Spleen (tissue), 11 donors: ENCODE measurements at regions not wholly inside any gene's neighbourhood (a gene's known extent, or its start where the extent isn't known, plus 50 kb on each side); places are given as distances from the start of the nearest gene placed in this dataset.

Source experiments
- DNase-seq: peaks from one replicate; pipeline ENCODE4 v3.0.0-alpha.2; 2020
- H3K27ac ChIP-seq, 8 donors: fragments of 200-600 bp; sonication (generic) in 7 of 8; 1 replicate in 4 of 8; 2 replicates in 4 of 8; pipeline versions ENCODE4 v1.5.0 to v1.8.0; 2016 to 2021; ENCODE audit warnings: inconsistent platforms in 4 of 8, mild to moderate bottlenecking in 4 of 8, moderate library complexity in 1 of 8
- H3K27me3 ChIP-seq, 7 donors: fragments of 200-600 bp; sonication (generic) in 6 of 7; replicated peaks in 1 of 7; 1 replicate in 4 of 7; 2 replicates in 3 of 7; pipeline versions ENCODE4 v1.5.0 to v1.8.0; 2016 to 2021; ENCODE audit warnings: inconsistent platforms in 3 of 7, mild to moderate bottlenecking in 1 of 7
- H3K36me3 ChIP-seq, 6 donors: fragments of 200-600 bp; sonication (generic) in 5 of 6; 1 replicate in 4 of 6; 2 replicates in 2 of 6; pipeline versions ENCODE4 v1.5.0 to v1.8.0; 2016 to 2021; ENCODE audit warnings: inconsistent platforms in 2 of 6
- H3K4me1 ChIP-seq, 6 donors: fragments of 200-600 bp; sonication (generic) in 5 of 6; 1 replicate in 3 of 6; 2 replicates in 3 of 6; pipeline versions ENCODE4 v1.5.0 to v1.8.0; 2016 to 2021; ENCODE audit warnings: inconsistent platforms in 3 of 6
- H3K4me3 ChIP-seq, 8 donors: fragments of 200-600 bp; sonication (generic) in 7 of 8; 1 replicate in 4 of 8; 2 replicates in 4 of 8; pipeline versions ENCODE4 v1.5.0 to v1.8.0; 2016 to 2021; ENCODE audit warnings: inconsistent platforms in 4 of 8, mild to moderate bottlenecking in 4 of 8, moderate library complexity in 2 of 8
- H3K9me3 ChIP-seq, 8 donors: fragments of 200-600 bp; sonication (generic) in 7 of 8; 1 replicate in 4 of 8; 2 replicates in 4 of 8; pipeline versions ENCODE4 v1.5.0 to v1.8.0; 2016 to 2021; ENCODE audit warnings: inconsistent platforms in 4 of 8
- POLR2A ChIP-seq, 3 donors: fragments of 450-650 bp; IDR thresholded peaks; one replicate each; pipeline ENCODE4 v1.5.1; 2017; ENCODE audit warnings: antibody characterized with exemption in 3 of 3, mild to moderate bottlenecking in 1 of 3
- POLR2AphosphoS5 ChIP-seq, 3 donors: sonication (generic); formaldehyde crosslinking; IDR thresholded peaks; one replicate each; pipeline ENCODE4 v1.5.1; 2017; ENCODE audit warnings: antibody characterized with exemption in 3 of 3
- WGBS, 5 donors: extraction: QIAGEN DNeasy Blood & Tissue Kit in 3 of 5; methylation state at CpG; one replicate each; pipeline versions ENCODE4 v1.1.5 to v1.1.7; 2013 to 2018; 5-methylcytosine and 5-hydroxymethylcytosine counted together
- intact Hi-C: fragments of 100-400 bp; cut with DNase I; formaldehyde crosslinking; loops from one replicate; pipeline ENCODE4 v1.15.0; 2023; ENCODE audit warnings: low total_unique reads
- TF ChIP-seq, protein P1 (sequence below), 11 experiments: fragments of 200-600 bp in 7 of 11; fragments of 450-650 bp in 4 of 11; sonication (generic) in 4 of 11; IDR thresholded peaks in 8 of 11; conservative IDR thresholded peaks in 3 of 11; 1 replicate in 7 of 11; 2 replicates in 4 of 11; pipeline versions ENCODE4 v1.4.0 to v1.8.0; 2016 to 2021; ENCODE audit warnings: antibody characterized with exemption in 11 of 11, inconsistent platforms in 4 of 11, mild to moderate bottlenecking in 1 of 11
- donor health status: healthy with polysubstance abuse.
- donor health status: DM: no; HTN: no; CAD: no; lungs with moderate emphysema.
- donor health status: DM: no; HTN: no; CAD: no.
- donor health status: Bipolar disorder and iron deficiency.
- donor health status: healthy.
- donor health status: DM: no; HTN: no; CAD: no.
- donor health status: DM: yes; HTN: yes; CAD: no.

GRCh38 chr2:20147351-20147750 is 77.6 kb downstream of the SDC1 start:
- Histone ChIP-seq H3K36me3 (no peaks in the 10 kb centered on the region), H3K27me3 (peaks cover 0 to 20% (median 0%) of the 10 kb centered on the region in 7 donors), H3K4me3 (no peak overlapping the region), H3K9me3 (no peaks in the 10 kb centered on the region), H3K4me1 (peaks cover 0 to 7% (median 0%) of the 10 kb centered on the region in 6 donors), H3K27ac (no peak overlapping the region)
- TF ChIP-seq POLR2A (IDR thresholded peaks at IDR 0.05): no peak
- TF ChIP-seq, protein P1, sequence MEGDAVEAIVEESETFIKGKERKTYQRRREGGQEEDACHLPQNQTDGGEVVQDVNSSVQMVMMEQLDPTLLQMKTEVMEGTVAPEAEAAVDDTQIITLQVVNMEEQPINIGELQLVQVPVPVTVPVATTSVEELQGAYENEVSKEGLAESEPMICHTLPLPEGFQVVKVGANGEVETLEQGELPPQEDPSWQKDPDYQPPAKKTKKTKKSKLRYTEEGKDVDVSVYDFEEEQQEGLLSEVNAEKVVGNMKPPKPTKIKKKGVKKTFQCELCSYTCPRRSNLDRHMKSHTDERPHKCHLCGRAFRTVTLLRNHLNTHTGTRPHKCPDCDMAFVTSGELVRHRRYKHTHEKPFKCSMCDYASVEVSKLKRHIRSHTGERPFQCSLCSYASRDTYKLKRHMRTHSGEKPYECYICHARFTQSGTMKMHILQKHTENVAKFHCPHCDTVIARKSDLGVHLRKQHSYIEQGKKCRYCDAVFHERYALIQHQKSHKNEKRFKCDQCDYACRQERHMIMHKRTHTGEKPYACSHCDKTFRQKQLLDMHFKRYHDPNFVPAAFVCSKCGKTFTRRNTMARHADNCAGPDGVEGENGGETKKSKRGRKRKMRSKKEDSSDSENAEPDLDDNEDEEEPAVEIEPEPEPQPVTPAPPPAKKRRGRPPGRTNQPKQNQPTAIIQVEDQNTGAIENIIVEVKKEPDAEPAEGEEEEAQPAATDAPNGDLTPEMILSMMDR (IDR thresholded peaks at IDR 0.05 in 8 of 11, conservative IDR thresholded peaks at IDR 0.05 in 3 of 11): no peak
- no peak for TF ChIP-seq POLR2AphosphoS5 (IDR thresholded peaks at IDR 0.05)
- intact Hi-C loops: no loop called here
- no peak for DNase-seq
- 82 to 97% (median 92%) methylated on average over 3 of the region's 3 CpGs for WGBS, 5 donors

DNA sequence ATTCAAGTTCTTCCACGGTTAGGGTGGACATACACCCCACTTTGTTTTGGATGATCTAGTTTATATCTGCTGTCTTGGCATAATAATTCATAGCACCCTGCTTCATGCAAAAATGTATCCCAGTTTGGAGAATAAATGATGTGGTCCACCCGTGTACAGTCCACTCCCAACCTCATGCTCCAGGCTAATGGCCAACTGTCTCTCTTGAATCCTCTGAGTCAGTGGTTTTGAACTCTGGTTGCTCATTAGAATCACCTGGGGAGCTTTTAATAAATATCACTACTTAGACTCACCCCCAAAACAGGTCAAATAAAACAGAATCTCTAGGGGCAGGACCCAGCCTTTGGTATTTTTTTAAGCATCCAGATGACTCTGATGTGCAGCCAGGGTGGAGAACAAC is 78.5 kb downstream of the SDC1 start:
- TF ChIP-seq, protein P1 (IDR thresholded peaks at IDR 0.05 in 8 of 11, conservative IDR thresholded peaks at IDR 0.05 in 3 of 11): no peak
- no peak for TF ChIP-seq POLR2AphosphoS5 (IDR thresholded peaks at IDR 0.05)
- TF ChIP-seq POLR2A (IDR thresholded peaks at IDR 0.05): no peak
- Histone ChIP-seq H3K27ac (peak overlapping the region in 2 of 8 donors; percentile 27 to 35), H3K4me1 (peaks cover 0 to 7% (median 0%) of the 10 kb centered on the region in 6 donors), H3K36me3 (no peaks in the 10 kb centered on the region), H3K4me3 (no peak overlapping the region), H3K9me3 (no peaks in the 10 kb centered on the region), H3K27me3 (peaks cover 0 to 20% (median 0%) of the 10 kb centered on the region in 7 donors)
- 71 to 83% (median 79%) methylated on average over 2 of the region's 2 CpGs for WGBS, 5 donors
- DNase-seq: no peak
- intact Hi-C loops: no loop called here

GRCh38 chr2:20145497-20146193 is 79.3 kb downstream of the SDC1 start:
- Histone ChIP-seq H3K4me1 (peaks cover 0 to 7% (median 0%) of the 10 kb centered on the region in 6 donors), H3K4me3 (no peak overlapping the region), H3K36me3 (no peaks in the 10 kb centered on the region), H3K27me3 (peaks cover 0 to 13% (median 0%) of the 10 kb centered on the region in 7 donors), H3K27ac (peak overlapping the region in 3 of 8 donors; percentile 27 to 48 (median 35)), H3K9me3 (no peaks in the 10 kb centered on the region)
- TF ChIP-seq, protein P1 (IDR thresholded peaks at IDR 0.05 in 8 of 11, conservative IDR thresholded peaks at IDR 0.05 in 3 of 11): no peak
- peak; percentile 21 to 63 (median 57) for TF ChIP-seq POLR2AphosphoS5 (IDR thresholded peaks at IDR 0.05)
- 43 to 60% (median 52%) methylated on average over 11 of the region's 11 CpGs for WGBS, 5 donors
- DNase-seq: peak; percentile 72
- intact Hi-C loops: no loop called here

GRCh38 chr2:20144861-20145260 is 80.1 kb downstream of the SDC1 start:
- peak overlapping the region in 3 of 8 donors; percentile 27 to 48 (median 35) for H3K27ac ChIP-seq
- peak in 1 of 3 donors; percentile 46 for TF ChIP-seq POLR2AphosphoS5 (IDR thresholded peaks at IDR 0.05)
- TF ChIP-seq, protein P1 (IDR thresholded peaks at IDR 0.05 in 8 of 11, conservative IDR thresholded peaks at IDR 0.05 in 3 of 11): no peak
- H3K27me3 ChIP-seq: peaks cover 0 to 13% (median 0%) of the 10 kb centered on the region in 7 donors
- H3K4me1 ChIP-seq: peaks cover 0 to 7% (median 3%) of the 10 kb centered on the region in 6 donors
- intact Hi-C loops: no loop called here
- no peaks in the 10 kb centered on the region for H3K9me3 ChIP-seq
- no peak overlapping the region for H3K4me3 ChIP-seq
- 68 to 79% (median 75%) methylated on average over 6 of the region's 6 CpGs for WGBS, 5 donors
- no peaks in the 10 kb centered on the region for H3K36me3 ChIP-seq
- peak; percentile 63 for DNase-seq
